IMR-90 (cell line): ENCODE measurements at regions not wholly inside any gene's neighbourhood (a gene's known extent, or its start where the extent isn't known, plus 50 kb on each side); places are given as distances from the start of the nearest gene placed in this dataset.

Experiments used
- ATAC-seq: fragments of 200-7000 bp; cut with Tn5 transposase; 2 replicates; pipeline ENCODE4 v1.9.1; 2020; ENCODE audit warnings: low read depth, mild to moderate bottlenecking, moderate library complexity
- BruUV-seq: library from RNA; stranded (reverse); fragments of 400-500 nt; replicated peaks from 2 replicates; lab custom pipeline; 2021; lab: Mats Ljungman, UMichigan
- CTCF ChIA-PET: fragments of 300-600 bp; formaldehyde crosslinking; extraction: SDS; loops from one replicate; lab custom pipeline; 2021; ENCODE audit warnings: antibody characterized with exemption; lab: Yijun Ruan, JAX
- POLR2A ChIA-PET: fragments of 300-600 bp; sonication (Branson Sonifier 250); formaldehyde crosslinking; loops from one replicate; lab custom pipeline; 2022; ENCODE audit warnings: antibody characterized with exemption; ENCODE audit not compliant: unreplicated experiment; lab: Charles Lee
- DNase-seq: peaks from one replicate; pipeline ENCODE4 v3.0.0; 2013
- H2AFZ ChIP-seq: replicated peaks from 2 replicates; pipeline ENCODE3; 2013; ENCODE audit warnings: low read length, mild to moderate bottlenecking; ENCODE audit not compliant: poor library complexity
- H2AK5ac ChIP-seq: 2 replicates; pipeline ENCODE4 v1.6.1; 2013; ENCODE audit warnings: low read depth, low read length, inconsistent platforms
- H2AK9ac ChIP-seq: replicated peaks from 2 replicates; pipeline ENCODE3; 2013; ENCODE audit warnings: mild to moderate bottlenecking, low read depth, low read length, moderate library complexity; ENCODE audit not compliant: poor library complexity
- H2BK120ac ChIP-seq: 2 replicates; pipeline ENCODE4 v1.6.1; 2013; ENCODE audit warnings: low read depth, low read length, inconsistent platforms
- H2BK15ac ChIP-seq: 3 replicates; pipeline ENCODE4 v1.6.1; 2013; ENCODE audit warnings: low read depth, low read length, inconsistent platforms
- H2BK20ac ChIP-seq: 2 replicates; pipeline ENCODE4 v1.6.1; 2013; ENCODE audit warnings: low read depth, mild to moderate bottlenecking, inconsistent platforms, low read length, moderate library complexity
- H2BK5ac ChIP-seq: 2 replicates; pipeline ENCODE4 v1.6.1; 2013; ENCODE audit warnings: mild to moderate bottlenecking, low read depth, low read length, inconsistent platforms; ENCODE audit not compliant: poor library complexity, severe bottlenecking
- H3K14ac ChIP-seq: replicated peaks from 2 replicates; pipeline ENCODE4 v1.6.1; 2013; ENCODE audit warnings: low read depth, low read length, inconsistent platforms
- H3K18ac ChIP-seq: 2 replicates; pipeline ENCODE4 v1.6.1; 2013; ENCODE audit warnings: low read depth, low read length, control low read depth
- H3K23ac ChIP-seq: 2 replicates; pipeline ENCODE4 v1.6.1; 2013; ENCODE audit warnings: low read depth, low read length, inconsistent platforms
- H3K27ac ChIP-seq: 2 replicates; pipeline ENCODE4 v1.5.1; 2013; ENCODE audit warnings: mild to moderate bottlenecking, control low read depth, low read length; ENCODE audit not compliant: insufficient read depth
- H3K27me3 ChIP-seq: 2 replicates; pipeline ENCODE4 v1.6.1; 2013; ENCODE audit warnings: low read length; ENCODE audit not compliant: control insufficient read depth, insufficient read depth
- H3K36me3 ChIP-seq: 2 replicates; pipeline ENCODE4 v1.6.1; 2013; ENCODE audit warnings: low read length, mixed read lengths; ENCODE audit not compliant: control insufficient read depth, insufficient read depth
- H3K4ac ChIP-seq: 2 replicates; pipeline ENCODE4 v1.6.1; 2013; ENCODE audit warnings: low read depth, low read length, inconsistent platforms
- H3K4me1 ChIP-seq: 2 replicates; pipeline ENCODE4 v1.6.1; 2013; ENCODE audit warnings: low read length, mixed read lengths; ENCODE audit not compliant: control insufficient read depth, insufficient read depth
- H3K4me2 ChIP-seq: 2 replicates; pipeline ENCODE4 v1.6.1; 2013; ENCODE audit warnings: low read depth, mild to moderate bottlenecking, control low read depth, low read length, moderate library complexity
- H3K4me3 ChIP-seq: 2 replicates; pipeline ENCODE4 v1.5.1; 2013; ENCODE audit warnings: low read depth, mild to moderate bottlenecking, control low read depth, low read length, moderate library complexity; ENCODE audit not compliant: insufficient read depth
- H3K56ac ChIP-seq: 2 replicates; pipeline ENCODE4 v1.6.1; 2013; ENCODE audit warnings: low read length, inconsistent platforms; ENCODE audit not compliant: insufficient read depth; ENCODE audit errors: extremely low read depth
- H3K79me1 ChIP-seq, 2 experiments: 2 replicates each; pipeline ENCODE4 v1.6.1; 2013; ENCODE audit warnings: low read length in 2 of 2, inconsistent platforms in 1 of 2, low read depth in 1 of 2
- H3K9ac ChIP-seq: 2 replicates; pipeline ENCODE4 v1.6.1; 2013; ENCODE audit warnings: low read depth, low read length, control low read depth
- H3K9me1 ChIP-seq: 2 replicates; pipeline ENCODE4 v1.6.1; 2013; ENCODE audit warnings: low read length, inconsistent platforms; ENCODE audit not compliant: insufficient read depth
- H3K9me3 ChIP-seq: 2 replicates; pipeline ENCODE4 v1.6.1; 2013; ENCODE audit warnings: low read length; ENCODE audit not compliant: control insufficient read depth, insufficient read depth
- H4K20me1 ChIP-seq: 2 replicates; pipeline ENCODE4 v1.6.1; 2013; ENCODE audit warnings: low read length, inconsistent platforms; ENCODE audit not compliant: insufficient read depth
- H4K5ac ChIP-seq: 2 replicates; pipeline ENCODE4 v1.6.1; 2013; ENCODE audit warnings: mild to moderate bottlenecking, low read depth, low read length, control low read depth
- H4K8ac ChIP-seq, 2 experiments: 2 replicates each; pipeline ENCODE4 v1.6.1; 2013; ENCODE audit warnings: low read depth in 2 of 2, low read length in 2 of 2, control low read depth in 1 of 2, inconsistent platforms in 1 of 2
- H4K91ac ChIP-seq: 2 replicates; pipeline ENCODE4 v1.6.1; 2013; ENCODE audit warnings: low read depth, low read length, inconsistent platforms; ENCODE audit not compliant: insufficient read depth
- MXI1 ChIP-seq: IDR thresholded peaks from 2 replicates; pipeline ENCODE4 v1.6.1; 2012; ENCODE audit warnings: low read depth, mild to moderate bottlenecking, low read length, moderate library complexity, borderline replicate concordance
- USF2 ChIP-seq: fragments of 150-350 bp; IDR thresholded peaks from 2 replicates; pipeline ENCODE4 v1.6.1; 2017; ENCODE audit warnings: mild to moderate bottlenecking, antibody characterized with exemption, low read length, low read depth
- dilution Hi-C: fragments of 300-500 bp; cut with HindIII; formaldehyde crosslinking; loops from one replicate; pipeline ENCODE4 v1.14.3; 2018; ENCODE audit warnings: low sequenced_read_pairs; ENCODE audit not compliant: unreplicated experiment
- in situ Hi-C: fragments of 300-500 bp; cut with MboI; formaldehyde crosslinking; loops from 3 replicates; pipeline ENCODE4 v1.14.3; 2019; ENCODE audit warnings: low sequenced_read_pairs, inconsistent platforms, mixed read lengths
- intact Hi-C: fragments of 100-400 bp; cut with micrococcal nuclease; formaldehyde crosslinking; loops from 2 replicates; pipeline ENCODE4 v1.10.0; 2022

- Histone ChIP-seq H3K9ac (no peak overlapping the region), H3K18ac (no peak overlapping the region), H3K79me1 (no peaks in the 10 kb centered on the region), H2AK9ac (no peak overlapping the region), H2BK5ac (no peak overlapping the region), H3K27ac (no peak overlapping the region), H4K20me1 (no peaks in the 10 kb centered on the region), H3K4ac (no peak overlapping the region), H3K4me2 (no peak overlapping the region), H3K14ac (no peak overlapping the region), H3K56ac (no peak overlapping the region), H3K9me3 (peaks cover 6% of the 10 kb centered on the region; the same call in 1 of the 2 replicates), H2BK20ac (no peak overlapping the region), H3K27me3 (no peaks in the 10 kb centered on the region), H3K9me1 (no peaks in the 10 kb centered on the region), H3K4me1 (no peaks in the 10 kb centered on the region), H4K91ac (no peak overlapping the region), H2AFZ (no peak overlapping the region), H4K5ac (no peak overlapping the region), H3K23ac (no peak overlapping the region), H3K36me3 (no peaks in the 10 kb centered on the region), H4K8ac (no peak overlapping the region), H2AK5ac (no peak overlapping the region), H2BK120ac (peak overlapping the region; percentile 25; the same call in 1 of the 2 replicates), H3K4me3 (no peak overlapping the region), H2BK15ac (no peak overlapping the region)
- CTCF ChIA-PET: no interaction called here
- ATAC-seq (no peak), DNase-seq (no peak)
- dilution Hi-C loops (no loop called here), intact Hi-C loops (no loop called here), in situ Hi-C loops (no loop called here)
- POLR2A ChIA-PET: no interaction called here
- TF ChIP-seq USF2 (no peak), MXI1 (no peak)
- no TSS peak for BruUV-seq
Measured at GRCh38 chr9:80866121-80866520, 823.2 kb downstream of the TLE1 start.
